DMS153 treated with DMSO at 0.1 percent for 48 hours (cell line): ENCODE measurements at regions not wholly inside any gene's neighbourhood (a gene's known extent, or its start where the extent isn't known, plus 50 kb on each side); places are given as distances from the start of the nearest gene placed in this dataset.

Experiments used
- DNase-seq: peaks from one replicate; lab custom pipeline; 2025; ENCODE audit not compliant: unreplicated experiment; lab: John Stamatoyannopoulos, UW

DNA sequence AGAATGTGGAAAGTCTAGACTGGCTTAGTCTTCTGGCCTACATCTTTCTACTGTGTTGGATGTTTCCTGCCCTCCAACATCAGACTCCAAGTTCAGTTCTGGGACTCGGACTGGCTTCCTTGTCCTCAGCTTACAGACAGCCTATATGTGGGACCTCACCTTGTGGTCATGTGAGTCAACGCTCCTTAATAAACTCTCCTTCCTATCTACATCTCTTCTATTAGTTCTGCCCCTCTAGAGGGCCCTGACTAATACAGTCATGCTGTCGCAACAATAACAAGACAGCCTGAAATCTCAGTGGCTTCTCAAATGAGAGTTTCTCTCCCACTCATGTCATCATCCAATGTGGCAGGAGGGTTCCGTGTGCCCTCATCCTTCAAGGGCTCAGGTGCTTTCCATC, 347.8 kb downstream of the MZT1 start:
- DNase-seq = no peak

GRCh38 chr13:72368031-72368430, 359.4 kb downstream of the MZT1 start:
- DNase-seq = no peak

GRCh38 chr13:72346716-72347115, 380.7 kb downstream of the MZT1 start:
- DNase-seq = no peak

- no peak for DNase-seq
These were observed 385.1 kb downstream of the MZT1 start for GRCh38 chr13:72342364-72342763.

GRCh38 chr13:72341904-72342303, 385.5 kb downstream of the MZT1 start:
- DNase-seq = no peak

DNA sequence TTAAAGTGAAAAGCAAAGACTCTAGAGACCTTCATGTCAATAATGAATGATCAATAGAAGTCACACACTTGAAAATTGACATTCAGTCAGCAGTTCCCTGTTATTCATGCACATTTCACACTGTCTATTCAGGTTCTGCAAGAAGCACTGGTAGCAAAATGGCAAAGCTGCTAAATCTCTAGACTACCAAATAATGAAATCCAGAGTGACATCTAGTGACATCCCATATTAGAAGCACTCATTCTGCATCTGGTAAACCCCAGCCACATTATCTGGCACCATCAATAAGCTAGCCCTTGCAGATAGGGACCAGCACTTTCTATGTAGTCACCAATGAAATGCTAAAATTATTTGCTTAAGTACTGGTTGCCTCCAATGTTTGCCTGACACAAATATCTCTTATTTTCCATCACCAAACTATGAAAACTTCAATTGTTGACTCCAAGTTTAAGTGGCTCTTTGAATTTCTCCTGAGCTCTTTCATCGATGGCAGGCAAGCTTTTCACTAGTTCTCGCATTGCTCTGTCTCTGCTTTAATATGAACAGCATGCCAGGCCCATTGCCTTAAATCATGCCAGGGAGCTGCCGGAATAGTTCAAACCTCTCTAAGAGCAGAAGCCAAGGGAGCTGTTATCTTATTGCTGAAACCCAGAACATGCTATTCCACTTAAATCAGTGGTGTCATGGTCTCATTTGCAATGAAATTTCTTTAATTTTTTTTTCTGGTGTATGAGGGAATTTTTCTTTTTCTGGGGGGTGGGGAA, 409.9 kb downstream of the MZT1 start:
- peak; percentile 46 for DNase-seq

DNA sequence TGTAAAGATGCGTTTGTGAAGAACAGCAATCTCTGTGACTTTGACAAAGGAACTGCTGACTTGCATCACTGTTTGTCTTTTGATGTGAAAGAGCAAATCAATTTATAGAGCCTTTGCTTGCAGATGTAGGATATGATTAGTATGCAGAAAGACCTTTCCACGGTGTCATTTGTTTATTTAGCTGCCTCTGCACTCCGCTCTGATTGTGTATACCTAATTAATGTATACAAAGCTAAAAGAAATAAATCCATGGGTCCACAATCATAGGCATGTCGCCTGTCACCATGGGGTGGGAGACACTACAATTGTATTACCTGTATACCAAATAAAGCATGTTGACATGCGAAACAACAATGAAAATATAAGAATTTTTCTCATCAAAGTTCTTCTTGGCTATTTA, 410.7 kb downstream of the MZT1 start:
- peak; percentile 76 for DNase-seq

GRCh38 chr13:72315312-72315711, 412.1 kb downstream of the MZT1 start:
- DNase-seq = no peak

- no peak for DNase-seq
These were observed 413.2 kb downstream of the MZT1 start for GRCh38 chr13:72314210-72314609.

GRCh38 chr13:72313546-72313945, 413.9 kb downstream of the MZT1 start:
- no peak for DNase-seq

DNA sequence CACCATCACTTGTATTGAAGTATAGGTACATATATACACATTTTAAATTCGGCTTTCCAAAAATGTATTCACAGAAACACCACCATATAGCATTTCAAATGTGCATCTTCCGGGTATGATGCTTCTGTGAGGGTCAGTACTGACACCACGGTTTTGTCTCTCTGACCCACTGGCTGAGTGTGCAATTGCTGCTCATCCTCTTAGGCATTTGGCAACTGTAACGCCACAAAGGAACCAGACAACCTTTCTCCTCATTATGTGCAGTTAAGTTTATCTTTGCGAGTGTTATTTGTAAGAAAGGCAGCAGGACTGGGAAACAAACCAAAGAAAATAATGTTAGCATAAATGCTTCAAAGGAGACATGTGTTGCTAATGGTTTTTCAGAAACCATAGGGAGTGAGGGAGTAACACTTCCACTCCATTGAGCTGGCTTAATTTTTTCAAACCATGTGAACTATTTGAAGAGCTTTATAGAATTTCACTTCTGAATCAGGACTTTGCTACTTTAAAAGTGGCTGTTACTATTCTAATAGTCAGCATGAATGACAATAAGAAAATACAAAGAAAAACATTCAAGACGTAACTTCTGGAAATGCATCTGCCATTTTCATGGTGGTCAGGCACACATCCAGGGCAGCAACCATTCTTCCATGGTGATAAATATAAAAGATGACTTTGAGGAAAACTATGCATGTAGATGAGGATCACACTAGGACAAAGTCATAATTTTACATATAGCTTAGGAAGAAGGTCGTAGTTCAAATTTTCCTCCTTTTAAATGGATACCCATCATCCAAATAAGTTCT, 423.3 kb downstream of the MZT1 start:
- DNase-seq = no peak

- DNase-seq = no peak
These were observed 429.2 kb upstream of the DACH1 start for GRCh38 chr13:72296246-72296645.

DNA sequence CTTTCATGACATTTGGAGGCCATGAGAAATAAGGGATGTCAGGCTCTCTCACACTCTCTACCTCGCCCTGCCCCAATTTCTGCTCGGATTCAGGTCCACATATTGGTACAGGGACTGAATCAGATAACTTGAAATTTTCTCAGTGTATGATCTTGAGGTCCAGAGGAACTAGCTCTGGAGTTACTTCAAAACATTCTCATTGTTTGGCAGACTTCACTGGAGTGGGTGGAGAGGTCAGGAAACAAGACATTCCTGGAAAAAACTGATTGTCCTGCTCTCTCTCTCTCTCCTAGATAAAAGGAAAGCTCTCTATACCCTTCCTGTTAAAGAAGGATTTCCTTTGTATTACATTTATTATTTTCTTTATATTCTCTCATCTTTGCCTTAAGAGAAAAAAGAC, 428.1 kb upstream of the DACH1 start:
- no peak for DNase-seq

DNA sequence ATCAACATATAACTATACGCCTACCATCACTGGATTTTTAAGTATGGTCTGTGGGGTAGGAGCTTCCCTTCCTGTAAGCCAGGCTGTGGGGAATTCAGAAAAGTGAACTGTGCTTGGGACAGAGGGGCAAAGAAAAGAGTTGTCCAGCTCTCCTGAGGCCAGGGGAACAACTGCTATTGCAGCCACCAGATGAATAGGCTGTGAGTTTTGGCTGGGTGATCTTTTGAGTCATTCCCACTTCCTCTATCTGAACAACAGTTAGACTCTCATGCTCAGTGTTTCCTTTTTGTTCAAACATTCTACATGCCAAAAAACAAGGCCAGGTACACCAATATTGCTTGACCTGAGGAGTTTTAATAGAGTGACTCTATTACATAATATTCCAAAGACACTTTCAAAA, 426.2 kb upstream of the DACH1 start:
- no peak for DNase-seq

- no peak for DNase-seq
These were observed 424.1 kb upstream of the DACH1 start for GRCh38 chr13:72290962-72291681.

GRCh38 chr13:72286421-72286820, 419.4 kb upstream of the DACH1 start:
- DNase-seq = no peak

DNA sequence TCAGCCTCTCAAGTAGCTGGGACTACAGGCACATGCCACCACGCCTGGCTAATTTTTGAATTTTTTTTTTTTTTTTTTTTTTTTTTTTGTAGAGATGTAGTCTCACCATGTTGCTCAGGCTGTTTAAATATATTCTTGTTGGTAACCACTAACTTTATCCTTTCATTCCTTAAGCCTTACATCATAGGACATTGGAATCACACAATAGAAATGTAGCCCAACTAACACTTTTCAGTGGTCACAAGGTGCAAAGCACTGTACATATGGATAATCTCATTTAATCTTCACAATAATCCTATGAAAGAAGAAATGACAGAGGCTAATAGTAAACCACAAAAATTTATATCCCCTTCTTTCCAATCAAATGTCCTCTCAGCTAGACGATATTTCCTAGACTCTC, 417.8 kb upstream of the DACH1 start:
- DNase-seq = no peak

DNA sequence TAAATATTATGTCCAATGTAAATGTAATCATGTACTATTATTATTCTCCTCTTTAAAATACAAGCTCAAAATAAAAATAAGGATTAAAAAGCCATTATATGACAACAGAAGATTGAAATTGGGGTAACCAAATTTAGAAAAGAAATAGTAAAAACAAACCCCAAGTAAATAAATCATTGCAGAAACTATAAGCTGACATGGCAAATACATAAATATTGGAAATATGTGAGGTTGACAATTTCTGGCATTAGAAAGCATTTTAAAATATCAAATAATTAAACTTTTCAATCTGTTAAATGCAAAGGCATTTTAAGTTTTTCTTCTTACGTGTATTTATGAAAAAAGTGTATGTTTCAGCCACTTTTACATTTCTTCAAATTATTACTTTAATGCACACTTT, 394.7 kb upstream of the DACH1 start:
- no peak for DNase-seq

- DNase-seq = no peak
These were observed 392.5 kb upstream of the DACH1 start for GRCh38 chr13:72259528-72259927.

GRCh38 chr13:72258340-72258981, 391.5 kb upstream of the DACH1 start:
- no peak for DNase-seq

DNA sequence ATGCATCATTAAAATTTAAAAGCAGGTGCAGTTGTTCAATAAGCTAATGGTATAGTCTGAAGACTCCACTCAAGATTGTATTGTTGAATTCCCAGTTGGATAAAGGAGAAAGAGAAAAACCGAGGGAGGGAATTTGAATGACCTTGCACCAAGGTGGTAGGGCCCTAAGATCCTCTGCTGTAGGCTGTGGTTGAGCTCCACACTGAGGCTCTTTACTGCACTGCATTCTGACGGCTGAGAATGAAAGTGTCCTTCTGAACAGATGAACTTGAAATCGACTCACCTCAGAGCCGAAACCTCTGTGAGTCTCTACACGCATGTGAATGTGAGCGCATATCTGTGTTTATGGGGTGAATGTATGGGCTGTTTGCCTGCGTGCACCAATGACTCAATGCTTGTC, 388.9 kb upstream of the DACH1 start:
- peak; percentile 13 for DNase-seq
